ENCODE measurements at regions not wholly inside any gene's neighbourhood (a gene's known extent, or its start where the extent isn't known, plus 50 kb on each side); places are given as distances from the start of the nearest gene placed in this dataset.

GRCh38 chr18:68429111-68429510 is 285.8 kb downstream of the TMX3 start:
- no peak for TF ChIP-seq CTCF (IDR thresholded peaks at IDR 0.05; ENCODE audit: low read depth, low read length)
- no peak for TF ChIP-seq EZH2phosphoT487 (IDR thresholded peaks at IDR 0.05; ENCODE audit: low read depth)

Measured in OCI-LY3 (cell line).